HFFc6 (cell line): ENCODE measurements at regions not wholly inside any gene's neighbourhood (a gene's known extent, or its start where the extent isn't known, plus 50 kb on each side); places are given as distances from the start of the nearest gene placed in this dataset.

ENCODE experiments used
- DNase-seq: peaks from one replicate; pipeline ENCODE4 v3.0.0-alpha.2; 2018
- H3K27ac Mint-ChIP-seq: 2 replicates; pipeline ENCODE4 v1.8.0; 2020; ENCODE audit warnings: mild to moderate bottlenecking, mixed read lengths
- H3K27me3 Mint-ChIP-seq: 2 replicates; pipeline ENCODE4 v1.8.0; 2021; ENCODE audit warnings: mild to moderate bottlenecking, moderate library complexity, mixed read lengths; ENCODE audit not compliant: insufficient read depth
- H3K36me3 Mint-ChIP-seq: 2 replicates; pipeline ENCODE4 v1.8.0; 2021; ENCODE audit warnings: low read depth, mixed read lengths
- H3K4me1 Mint-ChIP-seq: 2 replicates; pipeline ENCODE4 v1.8.0; 2020; ENCODE audit warnings: low read depth, mixed read lengths
- H3K4me3 Mint-ChIP-seq: 2 replicates; pipeline ENCODE4 v1.8.0; 2020; ENCODE audit warnings: mild to moderate bottlenecking, moderate library complexity, mixed read lengths
- H3K9me3 Mint-ChIP-seq: 2 replicates; pipeline ENCODE4 v1.8.0; 2020; ENCODE audit warnings: mild to moderate bottlenecking, mixed read lengths
- TF ChIP-seq, protein P1 (sequence below): fragments of 200-600 bp; sonication (generic); IDR thresholded peaks from 2 replicates; pipeline ENCODE4 v1.5.0; 2021; ENCODE audit warnings: antibody characterized with exemption, mild to moderate bottlenecking

DNA sequence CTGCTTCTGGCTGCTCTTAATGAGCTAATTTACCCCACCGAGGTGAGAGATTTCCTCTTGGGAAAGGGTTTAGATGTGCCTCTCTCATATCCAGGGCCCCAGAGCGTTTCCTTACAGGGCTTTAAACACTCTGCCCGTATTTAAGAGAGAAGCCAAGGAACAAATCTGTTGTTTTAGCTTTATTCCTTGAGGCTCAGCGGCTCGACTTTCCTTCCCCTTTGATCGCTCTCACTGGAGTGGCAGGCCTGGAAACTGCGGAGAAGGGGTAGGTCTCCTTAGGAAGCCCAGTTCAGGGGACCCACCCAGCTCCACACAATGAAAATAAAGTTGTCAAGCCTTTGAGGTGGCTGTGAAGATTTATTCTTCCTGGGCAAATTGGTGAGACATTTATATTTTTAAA lies 132.0 kb upstream of the JAG1 start:
- Mint-ChIP-seq H3K4me3 (no peak overlapping the region), H3K27ac (no peak overlapping the region), H3K36me3 (no peaks in the 10 kb centered on the region), H3K4me1 (no peaks in the 10 kb centered on the region), H3K27me3 (peaks cover 1% of the 10 kb centered on the region; the same call in 1 of the 2 replicates), H3K9me3 (0 out of 2 replicates have a peak, but pooled peaks cover 5% of the 10 kb centered on the region)
- TF ChIP-seq, protein P1, sequence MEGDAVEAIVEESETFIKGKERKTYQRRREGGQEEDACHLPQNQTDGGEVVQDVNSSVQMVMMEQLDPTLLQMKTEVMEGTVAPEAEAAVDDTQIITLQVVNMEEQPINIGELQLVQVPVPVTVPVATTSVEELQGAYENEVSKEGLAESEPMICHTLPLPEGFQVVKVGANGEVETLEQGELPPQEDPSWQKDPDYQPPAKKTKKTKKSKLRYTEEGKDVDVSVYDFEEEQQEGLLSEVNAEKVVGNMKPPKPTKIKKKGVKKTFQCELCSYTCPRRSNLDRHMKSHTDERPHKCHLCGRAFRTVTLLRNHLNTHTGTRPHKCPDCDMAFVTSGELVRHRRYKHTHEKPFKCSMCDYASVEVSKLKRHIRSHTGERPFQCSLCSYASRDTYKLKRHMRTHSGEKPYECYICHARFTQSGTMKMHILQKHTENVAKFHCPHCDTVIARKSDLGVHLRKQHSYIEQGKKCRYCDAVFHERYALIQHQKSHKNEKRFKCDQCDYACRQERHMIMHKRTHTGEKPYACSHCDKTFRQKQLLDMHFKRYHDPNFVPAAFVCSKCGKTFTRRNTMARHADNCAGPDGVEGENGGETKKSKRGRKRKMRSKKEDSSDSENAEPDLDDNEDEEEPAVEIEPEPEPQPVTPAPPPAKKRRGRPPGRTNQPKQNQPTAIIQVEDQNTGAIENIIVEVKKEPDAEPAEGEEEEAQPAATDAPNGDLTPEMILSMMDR: no peak
- DNase-seq: no peak

DNA sequence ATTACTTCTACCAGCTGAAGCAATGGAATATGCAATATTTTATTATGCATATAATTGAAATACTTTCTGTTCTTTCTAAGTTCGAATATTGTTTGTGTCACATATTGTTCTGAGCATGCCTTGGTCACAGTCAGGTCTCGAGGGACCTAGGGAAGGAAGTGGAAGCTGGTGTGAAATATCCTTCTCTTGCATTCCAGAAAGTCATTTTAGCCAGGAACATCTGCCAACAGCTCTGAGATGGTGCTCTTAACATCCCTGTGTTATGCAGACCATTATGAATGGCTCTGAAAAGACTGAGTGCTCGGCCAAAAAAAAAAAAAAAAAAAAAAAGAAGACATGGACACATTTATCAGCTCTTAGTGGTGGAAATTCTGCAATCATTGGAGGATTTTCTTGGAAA lies 132.7 kb upstream of the JAG1 start:
- no peak for DNase-seq
- no peaks in the 10 kb centered on the region for H3K4me1 Mint-ChIP-seq
- H3K9me3 Mint-ChIP-seq: 0 out of 2 replicates have a peak, but pooled peaks cover 3% of the 10 kb centered on the region
- no peaks in the 10 kb centered on the region for H3K36me3 Mint-ChIP-seq
- no peak overlapping the region for H3K4me3 Mint-ChIP-seq
- H3K27ac Mint-ChIP-seq: no peak overlapping the region
- H3K27me3 Mint-ChIP-seq: peaks cover under 1% of the 10 kb centered on the region; the same call in 1 of the 2 replicates
- TF ChIP-seq, protein P1: no peak

DNA sequence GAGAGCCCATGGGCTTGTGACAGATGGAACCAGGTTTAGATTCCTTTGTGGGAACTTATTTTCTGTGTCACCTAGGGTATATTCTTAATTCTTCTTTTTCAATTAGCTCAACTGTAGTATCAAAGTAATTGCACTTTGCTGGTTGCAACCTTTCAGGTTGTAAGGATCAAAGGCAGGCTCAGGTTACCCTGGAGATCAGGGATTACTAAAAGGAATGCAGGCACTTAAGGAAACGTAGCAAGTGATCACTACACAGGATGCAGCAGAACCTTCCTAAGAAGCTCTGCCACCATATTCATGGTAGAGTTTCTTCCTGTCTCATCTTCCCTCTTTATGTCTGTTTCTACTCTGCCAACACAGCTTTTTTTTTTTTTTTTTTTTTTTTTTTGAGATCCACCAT lies 133.2 kb upstream of the JAG1 start:
- Mint-ChIP-seq H3K4me3 (no peak overlapping the region), H3K36me3 (no peaks in the 10 kb centered on the region), H3K4me1 (no peaks in the 10 kb centered on the region), H3K27me3 (no peaks in the 10 kb centered on the region), H3K27ac (no peak overlapping the region), H3K9me3 (no peaks in the 10 kb centered on the region)
- TF ChIP-seq, protein P1: no peak
- no peak for DNase-seq

DNA sequence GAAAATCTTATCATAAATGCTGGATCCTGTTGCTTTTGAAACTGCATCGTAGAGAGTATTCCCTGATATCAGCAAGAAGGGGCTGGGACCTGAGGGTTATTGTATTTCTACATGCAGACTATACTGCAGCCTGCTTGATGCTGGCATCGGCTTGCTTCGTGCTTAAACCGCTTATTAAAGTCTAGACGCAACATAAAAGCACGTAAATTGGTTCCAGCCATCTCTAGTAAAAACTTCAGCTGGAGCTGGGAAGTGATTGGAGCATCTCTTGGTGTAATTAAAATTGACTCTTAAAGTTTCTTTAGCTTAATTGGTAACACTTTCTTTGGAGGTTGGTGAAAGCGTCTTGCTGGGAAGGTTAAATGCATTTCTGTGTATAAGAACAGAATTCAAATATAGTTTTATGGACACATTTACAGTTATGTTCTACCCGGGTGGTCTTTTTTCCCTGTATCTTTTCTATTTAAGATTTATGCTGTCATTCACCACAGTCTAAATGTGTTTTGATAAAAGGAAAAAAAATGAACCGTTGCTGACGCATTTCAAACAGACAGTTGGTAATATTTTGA lies 139.0 kb upstream of the JAG1 start:
- Mint-ChIP-seq H3K27me3 (no peaks in the 10 kb centered on the region), H3K4me3 (no peak overlapping the region), H3K27ac (no peak overlapping the region), H3K4me1 (no peaks in the 10 kb centered on the region), H3K9me3 (no peaks in the 10 kb centered on the region), H3K36me3 (no peaks in the 10 kb centered on the region)
- TF ChIP-seq, protein P1: no peak
- DNase-seq: no peak

DNA sequence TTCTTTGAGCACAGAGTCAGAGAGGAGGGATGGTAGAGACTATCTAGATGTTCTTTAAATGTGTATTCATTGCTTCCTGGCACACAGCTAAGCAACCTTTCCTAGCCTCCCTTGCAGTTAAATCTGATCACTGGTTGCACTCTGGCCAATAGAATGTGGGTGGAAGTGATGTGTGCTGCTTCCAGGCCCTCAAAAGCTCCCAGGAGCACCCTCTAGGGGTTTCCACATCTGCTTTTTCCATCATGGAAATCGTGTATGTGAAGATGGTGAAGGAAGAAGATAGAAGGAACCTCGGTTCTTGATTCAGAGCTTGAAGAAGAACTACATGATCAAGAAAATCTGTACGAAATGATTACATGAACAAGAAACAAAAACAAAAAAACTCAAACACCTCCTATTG lies 149.8 kb upstream of the JAG1 start:
- TF ChIP-seq, protein P1: no peak
- Mint-ChIP-seq H3K27ac (no peak overlapping the region), H3K4me3 (no peak overlapping the region), H3K36me3 (no peaks in the 10 kb centered on the region), H3K9me3 (no peaks in the 10 kb centered on the region), H3K27me3 (no peaks in the 10 kb centered on the region), H3K4me1 (no peaks in the 10 kb centered on the region)
- no peak for DNase-seq
